Activated CD4-positive, alpha-beta T cell treated with anti-CD3 and anti-CD28 coated beads for 4 hours (primary cell): ENCODE measurements at regions not wholly inside any gene's neighbourhood (a gene's known extent, or its start where the extent isn't known, plus 50 kb on each side); places are given as distances from the start of the nearest gene placed in this dataset.
"Not testable (repeated sequence)": the region's sequence is repeated elsewhere in the genome, so short reads cannot be mapped to it uniquely, and the experiment has no call there.

Source experiments
- DNase-seq, 2 donors: peaks; one replicate each; pipeline ENCODE4 v3.0.0-alpha.2; 2020

DNA sequence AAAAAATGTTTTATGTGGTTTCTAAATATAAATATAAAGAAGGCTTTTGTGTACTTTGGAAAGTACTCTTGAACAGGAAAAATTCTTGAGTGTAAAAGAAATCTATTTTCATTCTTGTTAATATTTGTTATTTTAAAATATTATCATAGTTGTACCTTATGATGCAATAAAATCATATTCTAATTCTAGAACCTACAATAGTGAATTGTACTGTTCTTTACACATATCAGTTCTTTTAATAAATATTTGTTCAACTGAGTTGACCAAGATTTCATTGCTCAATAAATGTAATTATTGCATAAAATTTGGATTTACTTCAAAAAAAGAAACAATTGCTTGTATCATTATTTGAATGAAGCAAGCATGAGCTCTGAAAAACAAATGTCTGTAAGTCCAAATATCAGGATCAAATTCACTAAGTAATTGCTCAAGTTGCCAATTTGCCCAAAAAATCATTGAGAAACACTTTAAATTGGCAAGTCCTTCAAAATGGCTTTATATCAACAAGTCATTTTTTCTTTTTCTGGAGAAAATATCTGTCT is 191.6 kb upstream of the SLC16A7 start:
- DNase-seq, result no peak

DNA sequence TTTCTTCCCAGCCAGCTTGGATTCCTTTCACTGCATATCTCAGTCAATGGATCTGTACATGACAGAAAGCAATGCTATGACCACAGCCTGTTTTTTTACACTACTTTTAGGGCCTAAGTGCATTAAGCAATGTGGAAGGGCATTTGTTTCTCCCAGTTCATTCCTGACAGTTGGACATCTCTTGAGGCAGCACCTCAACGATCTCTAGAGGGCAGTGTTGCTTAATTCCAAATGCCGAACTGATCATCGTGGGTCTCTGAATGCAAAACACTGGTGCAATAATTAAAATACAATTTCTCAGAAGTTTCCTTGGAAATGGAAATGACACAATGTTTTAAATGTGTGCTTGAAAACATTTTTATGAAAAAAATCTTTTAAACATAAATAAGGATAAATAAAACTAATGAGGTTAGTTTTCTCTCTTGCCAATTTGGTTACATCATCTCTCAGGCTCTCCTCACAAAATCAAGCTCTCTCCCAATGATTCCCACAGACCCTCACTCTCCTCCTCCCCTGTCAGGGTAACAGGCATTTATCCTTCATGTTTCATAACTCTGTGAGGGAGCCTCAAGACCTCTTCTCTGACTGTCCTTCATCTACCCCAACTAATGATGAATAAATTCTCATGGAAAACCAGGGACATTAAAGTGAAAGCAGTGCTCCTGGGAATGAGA is 192.4 kb upstream of the SLC16A7 start:
- peak; percentile 5 to 25 for DNase-seq

DNA sequence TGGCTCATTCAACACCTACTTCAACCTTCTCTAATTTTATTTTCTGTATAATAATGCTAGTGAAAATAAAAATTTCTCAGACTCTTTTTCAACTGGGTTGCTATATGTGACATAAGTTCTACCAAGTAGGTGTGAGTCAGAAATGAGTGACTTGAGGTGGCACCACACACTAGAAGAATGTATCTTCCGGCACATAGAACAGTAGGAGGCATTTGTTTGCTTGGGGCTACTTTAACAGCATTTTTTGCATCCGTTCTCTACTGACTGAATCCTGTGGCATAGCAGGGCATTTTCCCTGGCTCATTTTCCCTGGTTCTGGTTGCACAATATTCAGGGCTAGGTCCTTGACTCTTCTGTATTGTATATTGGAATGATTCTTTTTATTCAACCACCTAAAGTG is 194.0 kb upstream of the SLC16A7 start:
- no peak for DNase-seq

DNA sequence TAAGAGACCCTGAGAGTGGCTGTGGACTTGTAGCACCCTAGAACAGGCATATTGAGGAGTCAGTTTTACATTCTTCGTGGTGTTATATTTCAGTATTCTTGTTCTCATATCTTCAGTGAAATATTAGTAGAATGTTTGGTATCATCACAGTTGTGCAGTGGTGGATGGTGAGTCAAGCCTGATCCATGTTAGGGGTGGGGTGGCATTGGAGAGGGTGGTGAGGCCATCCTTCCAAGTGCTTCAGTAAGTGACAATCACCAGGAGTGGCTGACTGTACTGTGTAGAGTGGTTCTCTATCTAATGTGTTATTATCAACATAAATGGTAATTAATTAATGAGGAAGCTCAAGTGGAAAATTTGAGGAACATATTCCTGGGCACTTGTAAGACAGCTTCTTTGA is 197.7 kb upstream of the SLC16A7 start:
- no peak for DNase-seq

DNA sequence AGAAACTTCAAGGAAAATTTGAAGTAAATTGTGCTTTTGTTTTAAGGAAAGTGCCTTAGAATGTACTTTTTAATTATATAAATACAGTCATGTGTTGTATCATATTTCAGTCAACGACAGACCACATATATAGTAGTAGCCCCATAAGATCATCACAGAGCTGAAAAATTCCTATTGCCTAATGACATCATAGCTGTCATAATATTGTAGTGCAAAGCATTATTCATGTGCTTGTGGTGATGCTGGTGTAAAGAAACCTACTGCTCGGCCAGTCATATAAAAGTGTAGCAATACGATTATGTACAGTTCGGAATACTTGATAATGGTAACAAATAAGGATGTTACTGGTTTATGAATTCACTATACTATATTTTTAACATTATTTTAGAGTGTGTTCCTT is 198.9 kb upstream of the SLC16A7 start:
- DNase-seq, result no peak

DNA sequence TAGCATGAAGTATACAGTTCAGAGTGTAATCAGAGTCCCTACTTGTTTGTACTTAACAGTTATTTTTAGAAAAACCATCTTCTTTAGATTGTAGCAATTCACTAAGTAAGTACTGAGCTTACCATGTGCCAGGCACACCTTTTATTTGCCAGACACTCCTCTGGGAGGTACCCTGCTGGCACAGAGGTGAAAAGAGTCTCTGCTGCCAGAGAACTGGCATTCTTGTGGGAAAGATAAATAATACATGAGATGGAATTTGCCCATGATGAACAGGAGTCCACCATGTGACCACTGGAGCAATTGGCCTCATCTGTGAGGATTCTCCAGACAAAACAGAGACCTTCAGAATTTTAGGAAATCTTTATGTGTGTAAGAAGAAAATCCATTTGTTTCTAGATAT is 199.3 kb upstream of the SLC16A7 start:
- DNase-seq, result no peak

DNA sequence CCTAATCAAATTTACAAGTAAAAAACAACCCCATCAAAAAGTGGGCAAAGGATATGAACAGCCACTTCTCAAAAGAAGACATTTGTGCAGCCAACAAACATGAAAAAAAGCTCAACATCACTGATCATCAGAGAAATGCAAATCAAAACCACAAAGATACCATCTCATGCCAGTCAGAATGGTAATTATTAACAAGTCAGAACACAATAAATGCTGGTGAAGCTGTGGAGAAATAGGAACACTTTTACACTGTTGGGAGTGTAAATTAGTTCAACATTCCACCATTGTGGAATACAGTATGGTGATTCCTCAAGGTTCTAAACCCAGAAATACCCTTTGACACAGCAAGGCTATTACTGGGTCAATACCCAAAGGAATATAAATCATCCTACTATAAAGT is 200.5 kb upstream of the SLC16A7 start:
- DNase-seq, result not testable (repeated sequence)

DNA sequence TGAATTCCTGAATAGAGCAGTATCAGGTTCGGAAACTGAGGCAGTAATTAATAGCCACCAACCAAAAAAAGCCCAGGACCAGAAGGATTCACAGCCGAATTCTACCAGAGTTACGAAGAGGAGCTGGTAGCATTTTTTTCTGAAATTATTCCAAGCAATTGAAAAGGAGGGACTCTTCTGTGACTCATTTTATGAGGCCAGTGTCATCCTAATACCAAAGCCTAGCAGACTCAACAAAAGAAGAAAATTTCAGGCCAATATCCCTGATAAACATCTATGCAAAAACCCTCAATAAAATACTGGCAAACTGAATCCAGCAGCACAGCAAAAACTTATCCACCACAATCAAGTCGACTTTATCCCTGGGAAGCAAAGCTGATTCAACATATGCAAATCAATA is 202.3 kb upstream of the SLC16A7 start:
- no peak for DNase-seq

DNA sequence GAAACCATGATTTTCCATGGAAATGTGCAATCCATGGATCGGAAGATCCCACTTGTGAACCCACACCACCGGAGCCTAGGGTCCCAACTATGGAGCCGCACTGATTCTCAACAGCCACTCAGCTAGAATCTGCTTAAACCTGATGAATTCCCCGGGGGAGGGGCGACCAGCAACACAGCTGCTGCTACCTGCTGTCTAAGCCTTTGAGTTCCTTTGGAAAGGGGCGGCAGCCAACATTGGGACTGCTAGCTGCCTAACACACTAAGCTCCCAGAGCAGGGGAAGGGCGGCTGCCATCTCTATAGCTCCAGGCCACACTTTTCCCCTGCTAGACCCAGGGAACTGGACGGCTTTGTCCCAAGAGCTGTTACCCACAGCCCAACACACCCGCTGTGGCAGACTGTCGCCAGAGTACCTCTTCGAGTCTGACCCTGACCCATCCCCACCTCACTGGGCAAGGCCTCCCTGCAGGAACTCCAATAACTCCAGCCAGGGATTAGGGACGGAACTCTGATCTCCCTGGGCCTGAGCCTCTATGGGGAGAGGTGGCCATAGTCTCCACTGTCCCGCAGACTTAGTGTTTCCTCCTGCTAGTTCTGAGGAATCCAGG is 205.8 kb upstream of the SLC16A7 start:
- no peak for DNase-seq

DNA sequence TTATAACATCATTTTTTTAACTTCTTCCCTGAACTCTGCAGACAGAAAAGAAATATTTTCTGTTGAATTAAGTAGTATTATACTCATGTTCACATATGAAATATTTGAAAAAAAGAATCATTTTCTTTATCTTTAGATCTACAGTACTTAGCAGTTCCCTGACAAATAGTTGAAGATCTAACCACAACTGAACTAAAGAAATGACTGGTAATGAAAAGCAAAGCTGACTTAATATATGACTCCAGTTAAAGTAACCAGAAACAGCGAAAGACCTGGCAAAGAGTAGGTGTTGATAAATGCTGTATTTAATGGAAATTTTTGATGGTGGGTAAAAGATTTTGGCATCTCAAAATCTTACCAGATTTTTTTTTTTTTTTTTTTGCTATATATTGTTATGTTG is 207.1 kb upstream of the SLC16A7 start:
- no peak for DNase-seq

DNA sequence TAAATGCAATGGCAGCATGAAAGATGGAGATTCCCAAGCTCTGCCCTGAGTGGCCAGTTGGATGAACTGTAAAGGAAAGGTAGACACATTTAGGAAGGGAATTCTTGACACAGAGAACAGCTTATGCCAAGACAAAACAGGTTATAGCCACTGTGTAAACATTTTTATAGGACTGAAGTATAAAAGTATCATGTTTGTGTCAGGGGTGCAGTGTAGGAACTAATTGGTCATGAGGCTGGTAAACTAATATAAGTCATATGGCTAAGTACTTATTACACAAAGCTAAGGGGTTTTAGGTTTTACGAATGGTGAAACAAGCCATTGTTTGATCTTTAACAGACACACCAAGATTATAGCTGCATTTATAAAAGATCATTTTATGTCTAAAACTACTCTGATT is 207.7 kb upstream of the SLC16A7 start:
- DNase-seq, result no peak

DNA sequence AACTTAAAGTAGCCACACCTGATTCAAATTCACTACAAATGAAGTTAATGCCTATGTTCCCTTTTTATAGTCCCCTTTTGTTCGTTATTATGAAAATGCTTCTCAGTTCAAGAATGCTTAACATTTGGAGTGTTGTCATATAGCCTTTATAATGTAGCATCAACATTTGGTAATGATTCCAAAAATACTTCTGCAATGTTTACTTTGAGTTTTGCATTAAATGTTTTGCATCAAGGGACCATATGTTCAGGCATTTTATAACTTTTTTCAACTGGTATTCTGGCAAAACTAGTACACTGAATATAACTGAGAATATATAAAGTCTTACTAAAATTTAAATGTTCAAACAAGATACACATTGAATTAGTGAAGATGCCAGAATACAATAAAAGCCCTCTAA is 209.6 kb upstream of the SLC16A7 start:
- no peak for DNase-seq

DNA sequence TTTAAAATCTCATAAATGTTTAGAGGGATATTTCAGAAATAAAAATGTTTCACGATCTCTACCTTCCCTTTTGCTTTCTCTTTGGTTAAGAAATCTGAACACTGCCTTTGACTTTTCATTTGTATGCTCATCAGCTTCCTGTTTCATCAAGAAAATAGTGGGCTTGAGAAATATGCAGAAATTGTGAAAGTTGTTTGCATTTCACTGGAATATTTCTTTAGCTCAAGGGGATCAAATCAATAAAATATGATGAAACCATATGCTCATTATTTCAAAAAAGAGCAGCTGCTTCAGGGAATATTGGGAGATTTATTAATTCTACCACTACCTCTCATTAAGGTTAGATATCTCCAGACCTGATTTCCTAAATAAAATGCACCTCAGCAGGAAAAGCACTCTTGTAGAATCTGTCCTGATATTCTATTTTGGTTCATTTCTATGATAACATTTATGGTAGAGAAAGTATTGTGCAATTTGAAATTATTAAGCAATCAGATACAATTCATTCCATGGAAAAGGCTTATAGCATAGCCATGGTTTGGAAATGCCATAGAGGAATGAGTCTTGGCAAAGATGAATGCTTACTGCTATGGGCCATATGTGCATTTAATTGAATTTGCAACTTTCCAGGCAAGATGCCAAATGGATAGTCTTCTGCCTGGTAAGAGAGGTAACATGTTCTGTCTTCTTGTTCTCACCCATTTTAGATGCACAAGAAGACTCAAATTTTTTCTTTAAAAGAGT is 212.6 kb upstream of the SLC16A7 start:
- DNase-seq, result no peak

DNA sequence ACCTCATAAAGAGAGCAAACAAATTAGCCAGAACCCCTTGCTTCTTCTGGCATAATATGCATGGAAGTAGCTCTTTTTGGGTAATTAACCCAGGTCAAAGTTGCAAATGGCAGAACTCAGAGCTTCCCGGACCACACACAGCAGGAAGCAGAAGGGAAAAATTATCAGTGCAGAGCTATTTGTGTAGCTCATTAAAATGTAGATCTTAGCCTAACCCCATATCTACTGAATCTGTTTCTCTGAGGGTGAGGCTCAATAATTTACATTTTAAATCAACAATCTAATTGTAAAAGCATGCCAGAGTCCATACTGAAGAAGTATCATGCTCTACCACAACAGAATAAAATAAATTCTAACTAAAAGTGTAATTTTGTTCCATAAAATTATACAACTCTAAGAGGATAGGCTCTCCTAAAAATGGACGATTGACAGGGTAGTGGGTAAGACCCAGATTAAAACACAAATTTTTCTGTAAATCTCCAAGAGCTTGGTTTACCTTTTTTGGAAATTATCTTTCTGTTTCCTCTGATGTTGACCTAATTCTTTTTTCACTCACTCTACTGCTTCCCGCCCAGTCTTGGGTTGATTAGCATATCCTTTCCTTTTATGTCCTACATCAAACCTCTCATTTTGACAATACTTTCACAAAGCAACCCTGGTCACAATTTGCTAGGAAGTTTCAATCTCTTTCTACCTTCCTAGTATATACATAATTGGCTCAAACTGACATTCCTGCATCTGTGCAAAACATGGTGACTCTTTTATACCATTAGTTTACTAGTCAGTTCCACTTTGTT is 213.3 kb upstream of the SLC16A7 start:
- DNase-seq, result no peak

DNA sequence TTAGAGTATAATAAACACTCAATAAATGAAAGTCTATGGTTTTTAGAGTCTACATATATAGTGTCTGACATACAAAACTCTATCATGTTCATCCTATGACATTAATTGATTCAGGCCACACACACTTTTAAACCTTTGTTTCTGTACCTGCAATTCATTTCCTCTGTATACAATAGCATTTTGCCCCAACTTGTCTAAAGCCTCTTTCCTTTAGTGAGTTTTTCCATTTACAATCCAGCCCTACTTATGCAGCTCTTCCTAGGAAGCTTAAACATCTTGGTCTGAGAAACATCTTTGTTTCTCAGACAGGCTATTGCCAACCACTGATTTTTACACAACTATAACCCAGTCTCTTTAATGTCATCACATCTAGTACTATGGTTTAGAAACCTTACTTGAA is 214.7 kb upstream of the SLC16A7 start:
- no peak for DNase-seq

DNA sequence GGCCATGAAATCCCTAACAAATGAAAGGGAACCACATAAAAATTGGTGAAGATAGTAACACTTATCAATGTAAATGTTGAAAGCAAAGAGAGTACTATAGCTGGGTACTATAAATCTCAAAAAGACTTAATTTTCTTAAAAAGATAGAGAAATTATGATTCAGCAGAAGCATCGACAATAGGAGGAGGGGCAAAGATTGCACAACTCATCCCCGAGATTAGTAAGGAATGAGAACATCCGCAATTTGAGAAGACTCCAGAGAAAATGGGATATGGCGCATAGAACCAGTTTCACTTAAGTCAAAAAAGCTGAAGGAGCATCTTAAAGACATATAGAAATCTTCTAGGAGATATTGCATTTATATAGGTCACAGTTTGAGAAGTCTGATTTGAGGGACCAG is 220.2 kb upstream of the SLC16A7 start:
- DNase-seq, result no peak

DNA sequence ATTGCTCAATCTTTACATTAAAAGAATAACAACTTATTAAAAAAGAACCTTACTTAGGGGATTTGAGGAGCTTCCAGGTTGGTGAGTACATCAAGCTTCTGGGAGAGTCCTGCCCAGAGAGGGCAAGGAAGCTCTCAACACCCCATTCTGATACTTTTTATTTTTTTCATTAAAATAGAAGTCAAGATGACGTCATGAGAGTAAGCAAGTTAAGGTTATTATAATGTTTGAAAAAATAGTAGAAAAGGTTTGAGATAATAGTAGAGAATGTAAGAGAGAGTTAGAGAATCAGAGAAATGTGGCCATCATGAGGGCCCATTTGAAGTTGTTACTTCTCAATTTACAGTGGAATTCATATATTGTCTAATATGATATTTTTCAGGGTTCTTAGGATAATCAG is 221.0 kb upstream of the SLC16A7 start:
- no peak for DNase-seq

DNA sequence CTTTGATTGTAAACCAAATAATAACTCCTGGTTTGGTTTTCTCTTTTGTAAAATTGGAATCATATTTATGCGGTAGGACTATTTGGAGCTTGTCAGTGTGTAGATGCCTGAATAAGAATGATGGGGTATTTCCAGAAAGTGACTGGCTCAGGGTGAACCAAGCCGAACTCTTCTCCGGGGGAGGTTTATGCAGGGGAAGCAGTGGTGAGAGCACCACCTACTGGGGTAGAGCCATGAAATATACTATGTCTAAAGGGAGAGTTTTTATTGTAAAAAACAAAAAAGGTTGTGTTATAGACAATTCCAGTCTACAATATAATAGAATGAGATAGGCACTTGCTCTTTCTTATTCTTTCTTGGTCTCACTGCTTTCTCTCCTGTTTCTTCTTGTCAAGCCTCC is 222.9 kb upstream of the SLC16A7 start:
- no peak for DNase-seq

DNA sequence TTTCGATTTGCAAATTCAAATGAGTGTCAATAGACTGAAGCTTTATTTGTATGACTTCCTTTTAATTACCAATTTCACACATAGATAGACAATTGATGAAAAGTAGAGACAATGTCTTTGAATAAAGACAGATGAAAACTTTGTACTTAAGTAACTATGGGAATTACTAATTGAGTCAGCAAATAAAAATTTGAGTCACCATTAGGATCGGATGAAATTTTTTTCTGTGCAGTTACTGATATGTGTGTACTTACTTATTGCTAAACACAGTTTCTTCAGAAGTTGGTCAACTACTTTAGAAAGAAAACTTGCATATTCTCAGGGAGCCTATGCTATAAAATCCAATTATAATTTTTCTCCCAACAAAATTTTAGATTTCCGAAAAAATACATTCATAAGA is 224.9 kb upstream of the SLC16A7 start:
- DNase-seq, result no peak

DNA sequence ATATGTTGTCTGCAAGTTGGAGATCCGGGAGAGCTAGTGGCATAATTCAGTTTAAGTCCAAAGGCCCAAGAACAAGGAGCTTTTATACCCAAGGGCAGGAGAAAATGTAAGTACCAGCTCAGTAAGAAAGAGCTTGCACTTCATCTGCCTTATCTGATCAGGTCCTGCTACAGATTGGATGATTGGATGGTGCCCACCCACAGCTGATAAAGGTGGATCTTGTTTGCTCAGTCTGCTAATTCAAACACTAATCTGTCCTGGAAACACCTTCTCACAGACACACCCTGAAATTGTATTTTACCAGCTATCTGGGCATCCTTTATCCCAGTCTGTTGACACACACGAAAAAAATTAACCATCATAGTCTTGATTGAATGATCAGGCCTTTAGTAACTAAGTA is 230.7 kb upstream of the SLC16A7 start:
- DNase-seq, result no peak

DNA sequence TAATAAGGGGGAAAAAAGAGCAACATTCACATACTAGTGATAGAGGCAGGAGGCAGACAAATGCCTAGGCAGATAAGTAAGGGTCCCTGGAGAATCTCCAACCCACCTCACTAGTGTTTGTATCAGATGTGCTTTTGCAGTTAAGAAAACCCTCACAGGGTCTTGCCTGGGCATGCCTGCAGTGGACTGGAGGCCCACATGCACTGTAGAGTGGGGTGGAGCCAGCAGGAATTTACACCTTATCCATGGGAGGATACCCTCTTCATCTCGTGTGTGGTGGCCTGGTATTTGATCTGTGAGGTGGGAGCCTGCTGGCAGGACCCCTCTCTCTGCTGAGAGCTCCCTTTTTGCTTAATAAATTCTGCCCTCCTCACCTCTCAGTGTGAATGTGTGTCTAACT is 238.0 kb upstream of the SLC16A7 start:
- no peak for DNase-seq

DNA sequence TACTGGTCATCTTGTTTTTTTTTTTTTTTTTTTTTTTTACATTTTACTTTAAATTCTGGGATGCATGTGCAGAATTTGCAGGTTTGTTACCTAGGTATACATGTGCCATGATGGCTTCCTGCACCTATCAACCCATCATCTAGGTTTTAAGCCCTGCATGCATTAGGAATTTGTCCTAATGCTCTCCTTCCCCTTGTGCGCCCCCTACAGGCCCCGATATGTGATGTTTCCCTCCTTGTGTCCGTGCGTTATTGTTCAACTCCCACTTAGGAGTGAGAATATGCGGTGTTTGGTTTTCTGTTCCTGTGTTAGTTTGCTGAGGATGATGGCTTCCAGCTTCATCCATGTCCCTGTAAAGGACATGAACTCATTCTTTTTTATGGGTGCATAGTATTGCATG is 249.6 kb upstream of the SLC16A7 start:
- DNase-seq, result not testable (repeated sequence)

DNA sequence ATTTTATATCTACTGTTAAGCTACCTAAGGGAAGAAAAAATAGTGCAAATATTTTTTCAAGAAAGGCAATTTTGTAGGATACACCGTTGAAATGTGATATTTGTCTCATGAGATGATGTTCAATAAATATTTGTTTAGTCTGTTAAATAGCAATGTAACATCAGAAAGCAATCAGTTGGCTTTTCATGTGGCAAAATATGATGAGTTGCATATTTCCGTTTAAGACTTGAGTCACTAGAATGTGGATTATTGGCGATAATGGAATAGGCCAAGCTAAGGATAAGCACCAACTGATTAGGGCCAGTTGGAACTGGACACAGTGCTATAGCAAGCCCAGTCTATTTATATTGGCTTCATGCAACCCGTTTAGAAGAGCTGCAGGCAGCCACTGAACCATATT is 250.4 kb upstream of the SLC16A7 start:
- no peak for DNase-seq
